Endothelial cell (in vitro differentiated cells): ENCODE measurements at regions not wholly inside any gene's neighbourhood (a gene's known extent, or its start where the extent isn't known, plus 50 kb on each side); places are given as distances from the start of the nearest gene placed in this dataset.
"Not testable (repeated sequence)": the region's sequence is repeated elsewhere in the genome, so short reads cannot be mapped to it uniquely, and the experiment has no call there.

ENCODE experiments used
- DNase-seq: peaks from one replicate; pipeline ENCODE4 v3.0.0; 2021; ENCODE audit warnings: low spot score
- H3K27ac Mint-ChIP-seq: one replicate; pipeline ENCODE4 v1.8.0; 2021; ENCODE audit warnings: mixed read lengths, inconsistent platforms; ENCODE audit not compliant: unreplicated experiment
- H3K27me3 Mint-ChIP-seq: one replicate; pipeline ENCODE4 v1.8.0; 2021; ENCODE audit warnings: mild to moderate bottlenecking, moderate library complexity, mixed read lengths, inconsistent platforms; ENCODE audit not compliant: unreplicated experiment
- H3K36me3 Mint-ChIP-seq: one replicate; pipeline ENCODE4 v1.8.0; 2021; ENCODE audit warnings: mild to moderate bottlenecking, low read depth, mixed read lengths, inconsistent platforms; ENCODE audit not compliant: unreplicated experiment
- H3K4me1 Mint-ChIP-seq: one replicate; pipeline ENCODE4 v1.8.0; 2021; ENCODE audit warnings: mild to moderate bottlenecking, mixed read lengths, inconsistent platforms; ENCODE audit not compliant: unreplicated experiment
- H3K4me3 Mint-ChIP-seq: one replicate; pipeline ENCODE4 v1.8.0; 2021; ENCODE audit warnings: mild to moderate bottlenecking, mixed read lengths, inconsistent platforms; ENCODE audit not compliant: unreplicated experiment
- H3K9me3 Mint-ChIP-seq: one replicate; pipeline ENCODE4 v1.8.0; 2021; ENCODE audit warnings: mixed read lengths, inconsistent platforms; ENCODE audit not compliant: unreplicated experiment
- CTCF ChIP-seq: fragments of 200-600 bp; sonication (generic); IDR thresholded peaks from one replicate; pipeline ENCODE4 v1.5.0; 2021; ENCODE audit warnings: antibody characterized with exemption; ENCODE audit not compliant: unreplicated experiment

GRCh38 chr16:17963185-17963836 lies 373.2 kb downstream of the NPIPA8 start:
- Mint-ChIP-seq H3K9me3 (no peaks in the 10 kb centered on the region), H3K4me1 (no peaks in the 10 kb centered on the region), H3K36me3 (no peaks in the 10 kb centered on the region), H3K4me3 (no peak overlapping the region), H3K27ac (no peak overlapping the region), H3K27me3 (no peaks in the 10 kb centered on the region)
- TF ChIP-seq CTCF, result no peak
- DNase-seq, result no peak

GRCh38 chr16:17962726-17963125 lies 373.8 kb downstream of the NPIPA8 start:
- TF ChIP-seq CTCF, result no peak
- no peaks in the 10 kb centered on the region for H3K9me3 Mint-ChIP-seq
- no peak for DNase-seq
- H3K4me1 Mint-ChIP-seq, result no peaks in the 10 kb centered on the region
- no peak overlapping the region for H3K4me3 Mint-ChIP-seq
- no peaks in the 10 kb centered on the region for H3K27me3 Mint-ChIP-seq
- H3K36me3 Mint-ChIP-seq, result no peaks in the 10 kb centered on the region
- no peak overlapping the region for H3K27ac Mint-ChIP-seq

GRCh38 chr16:17961822-17962221 lies 374.7 kb downstream of the NPIPA8 start:
- not testable (repeated sequence) for H3K27me3 Mint-ChIP-seq, H3K4me3 Mint-ChIP-seq, DNase-seq, H3K9me3 Mint-ChIP-seq, H3K27ac Mint-ChIP-seq, H3K4me1 Mint-ChIP-seq, H3K36me3 Mint-ChIP-seq

- Mint-ChIP-seq H3K27me3 (peaks cover 1% of the 10 kb centered on the region), H3K9me3 (no peaks in the 10 kb centered on the region), H3K4me1 (peaks cover 16% of the 10 kb centered on the region), H3K4me3 (no peak overlapping the region), H3K27ac (no peak overlapping the region), H3K36me3 (no peaks in the 10 kb centered on the region)
- no peak for DNase-seq
- TF ChIP-seq CTCF, result no peak
These were observed 385.2 kb downstream of the NPIPA8 start for GRCh38 chr16:17951378-17951777.

GRCh38 chr16:17949982-17950250 lies 386.6 kb downstream of the NPIPA8 start:
- H3K4me3 Mint-ChIP-seq, result no peak overlapping the region
- no peaks in the 10 kb centered on the region for H3K36me3 Mint-ChIP-seq
- TF ChIP-seq CTCF, result no peak
- no peaks in the 10 kb centered on the region for H3K9me3 Mint-ChIP-seq
- H3K27me3 Mint-ChIP-seq, result peaks cover 1% of the 10 kb centered on the region
- no peak for DNase-seq
- H3K27ac Mint-ChIP-seq, result no peak overlapping the region
- H3K4me1 Mint-ChIP-seq, result peaks cover 16% of the 10 kb centered on the region
